Esophagus muscularis mucosa (tissue), 3 donors: ENCODE measurements at regions not wholly inside any gene's neighbourhood (a gene's known extent, or its start where the extent isn't known, plus 50 kb on each side); places are given as distances from the start of the nearest gene placed in this dataset.

ENCODE experiments used
- EP300 ChIP-seq: sonication (generic); formaldehyde crosslinking; IDR thresholded peaks from one replicate; pipeline ENCODE4 v1.6.1; 2017; ENCODE audit warnings: antibody characterized with exemption
- TF ChIP-seq, protein P1 (sequence below), 3 experiments: fragments of 200-600 bp in 2 of 3; fragments of 450-650 bp in 1 of 3; sonication (generic) in 2 of 3; IDR thresholded peaks; one replicate each; pipeline ENCODE4 v1.5.1; 2017 to 2019; ENCODE audit warnings: antibody characterized with exemption in 3 of 3, mild to moderate bottlenecking in 2 of 3, moderate library complexity in 1 of 3

DNA sequence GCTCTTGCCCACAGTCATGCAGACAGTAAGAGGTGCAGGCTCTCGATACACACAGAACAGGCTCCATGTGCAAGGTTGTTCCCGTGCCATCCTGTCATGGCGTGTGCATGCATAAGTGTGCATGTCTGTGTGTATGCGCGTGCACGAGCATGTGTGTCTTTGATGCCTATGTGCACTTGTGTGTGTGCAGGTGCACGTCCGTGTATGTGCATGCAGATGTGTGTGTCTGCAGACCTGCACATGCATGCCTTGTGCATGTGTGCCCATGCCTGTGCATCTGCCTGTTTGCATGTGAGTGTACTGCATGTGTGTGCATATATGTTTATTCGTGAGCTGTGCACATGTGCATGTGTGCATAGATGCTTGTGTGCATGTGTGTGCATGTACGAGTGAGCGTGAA, 309.8 kb downstream of the TMEM121 start:
- TF ChIP-seq, protein P1, sequence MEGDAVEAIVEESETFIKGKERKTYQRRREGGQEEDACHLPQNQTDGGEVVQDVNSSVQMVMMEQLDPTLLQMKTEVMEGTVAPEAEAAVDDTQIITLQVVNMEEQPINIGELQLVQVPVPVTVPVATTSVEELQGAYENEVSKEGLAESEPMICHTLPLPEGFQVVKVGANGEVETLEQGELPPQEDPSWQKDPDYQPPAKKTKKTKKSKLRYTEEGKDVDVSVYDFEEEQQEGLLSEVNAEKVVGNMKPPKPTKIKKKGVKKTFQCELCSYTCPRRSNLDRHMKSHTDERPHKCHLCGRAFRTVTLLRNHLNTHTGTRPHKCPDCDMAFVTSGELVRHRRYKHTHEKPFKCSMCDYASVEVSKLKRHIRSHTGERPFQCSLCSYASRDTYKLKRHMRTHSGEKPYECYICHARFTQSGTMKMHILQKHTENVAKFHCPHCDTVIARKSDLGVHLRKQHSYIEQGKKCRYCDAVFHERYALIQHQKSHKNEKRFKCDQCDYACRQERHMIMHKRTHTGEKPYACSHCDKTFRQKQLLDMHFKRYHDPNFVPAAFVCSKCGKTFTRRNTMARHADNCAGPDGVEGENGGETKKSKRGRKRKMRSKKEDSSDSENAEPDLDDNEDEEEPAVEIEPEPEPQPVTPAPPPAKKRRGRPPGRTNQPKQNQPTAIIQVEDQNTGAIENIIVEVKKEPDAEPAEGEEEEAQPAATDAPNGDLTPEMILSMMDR (IDR thresholded peaks at IDR 0.05), result no peak
- TF ChIP-seq EP300, result no peak
